IMR-90 (cell line): ENCODE measurements at regions not wholly inside any gene's neighbourhood (a gene's known extent, or its start where the extent isn't known, plus 50 kb on each side); places are given as distances from the start of the nearest gene placed in this dataset.

Source experiments
- ATAC-seq: fragments of 200-7000 bp; cut with Tn5 transposase; 2 replicates; pipeline ENCODE4 v1.9.1; 2020; ENCODE audit warnings: low read depth, mild to moderate bottlenecking, moderate library complexity
- BruUV-seq: library from RNA; stranded (reverse); fragments of 400-500 nt; replicated peaks from 2 replicates; lab custom pipeline; 2021; lab: Mats Ljungman, UMichigan
- CTCF ChIA-PET: fragments of 300-600 bp; formaldehyde crosslinking; extraction: SDS; loops from one replicate; lab custom pipeline; 2021; ENCODE audit warnings: antibody characterized with exemption; lab: Yijun Ruan, JAX
- POLR2A ChIA-PET: fragments of 300-600 bp; sonication (Branson Sonifier 250); formaldehyde crosslinking; loops from one replicate; lab custom pipeline; 2022; ENCODE audit warnings: antibody characterized with exemption; ENCODE audit not compliant: unreplicated experiment; lab: Charles Lee
- DNase-seq: peaks from one replicate; pipeline ENCODE4 v3.0.0; 2013
- H2AFZ ChIP-seq: replicated peaks from 2 replicates; pipeline ENCODE3; 2013; ENCODE audit warnings: low read length, mild to moderate bottlenecking; ENCODE audit not compliant: poor library complexity
- H2AK5ac ChIP-seq: 2 replicates; pipeline ENCODE4 v1.6.1; 2013; ENCODE audit warnings: low read depth, low read length, inconsistent platforms
- H2AK9ac ChIP-seq: replicated peaks from 2 replicates; pipeline ENCODE3; 2013; ENCODE audit warnings: mild to moderate bottlenecking, low read depth, low read length, moderate library complexity; ENCODE audit not compliant: poor library complexity
- H2BK120ac ChIP-seq: 2 replicates; pipeline ENCODE4 v1.6.1; 2013; ENCODE audit warnings: low read depth, low read length, inconsistent platforms
- H2BK15ac ChIP-seq: 3 replicates; pipeline ENCODE4 v1.6.1; 2013; ENCODE audit warnings: low read depth, low read length, inconsistent platforms
- H2BK20ac ChIP-seq: 2 replicates; pipeline ENCODE4 v1.6.1; 2013; ENCODE audit warnings: low read depth, mild to moderate bottlenecking, inconsistent platforms, low read length, moderate library complexity
- H2BK5ac ChIP-seq: 2 replicates; pipeline ENCODE4 v1.6.1; 2013; ENCODE audit warnings: mild to moderate bottlenecking, low read depth, low read length, inconsistent platforms; ENCODE audit not compliant: poor library complexity, severe bottlenecking
- H3K14ac ChIP-seq: replicated peaks from 2 replicates; pipeline ENCODE4 v1.6.1; 2013; ENCODE audit warnings: low read depth, low read length, inconsistent platforms
- H3K18ac ChIP-seq: 2 replicates; pipeline ENCODE4 v1.6.1; 2013; ENCODE audit warnings: low read depth, low read length, control low read depth
- H3K23ac ChIP-seq: 2 replicates; pipeline ENCODE4 v1.6.1; 2013; ENCODE audit warnings: low read depth, low read length, inconsistent platforms
- H3K27ac ChIP-seq: 2 replicates; pipeline ENCODE4 v1.5.1; 2013; ENCODE audit warnings: mild to moderate bottlenecking, control low read depth, low read length; ENCODE audit not compliant: insufficient read depth
- H3K27me3 ChIP-seq: 2 replicates; pipeline ENCODE4 v1.6.1; 2013; ENCODE audit warnings: low read length; ENCODE audit not compliant: control insufficient read depth, insufficient read depth
- H3K36me3 ChIP-seq: 2 replicates; pipeline ENCODE4 v1.6.1; 2013; ENCODE audit warnings: low read length, mixed read lengths; ENCODE audit not compliant: control insufficient read depth, insufficient read depth
- H3K4ac ChIP-seq: 2 replicates; pipeline ENCODE4 v1.6.1; 2013; ENCODE audit warnings: low read depth, low read length, inconsistent platforms
- H3K4me1 ChIP-seq: 2 replicates; pipeline ENCODE4 v1.6.1; 2013; ENCODE audit warnings: low read length, mixed read lengths; ENCODE audit not compliant: control insufficient read depth, insufficient read depth
- H3K4me2 ChIP-seq: 2 replicates; pipeline ENCODE4 v1.6.1; 2013; ENCODE audit warnings: low read depth, mild to moderate bottlenecking, control low read depth, low read length, moderate library complexity
- H3K4me3 ChIP-seq: 2 replicates; pipeline ENCODE4 v1.5.1; 2013; ENCODE audit warnings: low read depth, mild to moderate bottlenecking, control low read depth, low read length, moderate library complexity; ENCODE audit not compliant: insufficient read depth
- H3K56ac ChIP-seq: 2 replicates; pipeline ENCODE4 v1.6.1; 2013; ENCODE audit warnings: low read length, inconsistent platforms; ENCODE audit not compliant: insufficient read depth; ENCODE audit errors: extremely low read depth
- H3K79me1 ChIP-seq, 2 experiments: 2 replicates each; pipeline ENCODE4 v1.6.1; 2013; ENCODE audit warnings: low read length in 2 of 2, inconsistent platforms in 1 of 2, low read depth in 1 of 2
- H3K9ac ChIP-seq: 2 replicates; pipeline ENCODE4 v1.6.1; 2013; ENCODE audit warnings: low read depth, low read length, control low read depth
- H3K9me1 ChIP-seq: 2 replicates; pipeline ENCODE4 v1.6.1; 2013; ENCODE audit warnings: low read length, inconsistent platforms; ENCODE audit not compliant: insufficient read depth
- H3K9me3 ChIP-seq: 2 replicates; pipeline ENCODE4 v1.6.1; 2013; ENCODE audit warnings: low read length; ENCODE audit not compliant: control insufficient read depth, insufficient read depth
- H4K20me1 ChIP-seq: 2 replicates; pipeline ENCODE4 v1.6.1; 2013; ENCODE audit warnings: low read length, inconsistent platforms; ENCODE audit not compliant: insufficient read depth
- H4K5ac ChIP-seq: 2 replicates; pipeline ENCODE4 v1.6.1; 2013; ENCODE audit warnings: mild to moderate bottlenecking, low read depth, low read length, control low read depth
- H4K8ac ChIP-seq, 2 experiments: 2 replicates each; pipeline ENCODE4 v1.6.1; 2013; ENCODE audit warnings: low read depth in 2 of 2, low read length in 2 of 2, control low read depth in 1 of 2, inconsistent platforms in 1 of 2
- H4K91ac ChIP-seq: 2 replicates; pipeline ENCODE4 v1.6.1; 2013; ENCODE audit warnings: low read depth, low read length, inconsistent platforms; ENCODE audit not compliant: insufficient read depth
- BHLHE40 ChIP-seq: fragments of 150-350 bp; IDR thresholded peaks from 2 replicates; pipeline ENCODE4 v1.6.1; 2016; ENCODE audit warnings: mild to moderate bottlenecking, low read depth, low read length
- CEBPB ChIP-seq: IDR thresholded peaks from 2 replicates; pipeline ENCODE4 v1.6.1; 2012; ENCODE audit warnings: low read depth, low read length, improper control_type of control experiment
- CHD1 ChIP-seq: IDR thresholded peaks from 2 replicates; pipeline ENCODE4 v1.6.1; 2012; ENCODE audit warnings: low read depth, low read length, improper control_type of control experiment
- FOS ChIP-seq: fragments of 150-350 bp; IDR thresholded peaks from 2 replicates; pipeline ENCODE4 v1.6.1; 2016; ENCODE audit warnings: low read depth, low read length
- MAFK ChIP-seq: IDR thresholded peaks from 2 replicates; pipeline ENCODE4 v1.6.1; 2012; ENCODE audit warnings: low read depth, low read length, improper control_type of control experiment
- MAZ ChIP-seq: IDR thresholded peaks from 2 replicates; pipeline ENCODE4 v1.6.1; 2012; ENCODE audit warnings: low read depth, mild to moderate bottlenecking, low read length, improper control_type of control experiment, moderate library complexity, borderline replicate concordance
- MXI1 ChIP-seq: IDR thresholded peaks from 2 replicates; pipeline ENCODE4 v1.6.1; 2012; ENCODE audit warnings: low read depth, mild to moderate bottlenecking, low read length, moderate library complexity, borderline replicate concordance
- NFE2L2 ChIP-seq: fragments of 150-350 bp; IDR thresholded peaks from 2 replicates; pipeline ENCODE4 v1.6.1; 2016; ENCODE audit warnings: low read depth, mild to moderate bottlenecking, low read length
- POLR2A ChIP-seq: IDR thresholded peaks from 2 replicates; pipeline ENCODE4 v1.6.1; 2012; ENCODE audit warnings: mild to moderate bottlenecking, low read depth, low read length
- RAD21 ChIP-seq: IDR thresholded peaks from 2 replicates; pipeline ENCODE4 v1.6.1; 2012; ENCODE audit warnings: low read length, improper control_type of control experiment
- RCOR1 ChIP-seq: IDR thresholded peaks from 2 replicates; pipeline ENCODE4 v1.6.1; 2012; ENCODE audit warnings: mild to moderate bottlenecking, low read length, improper control_type of control experiment; ENCODE audit not compliant: insufficient replicate concordance
- RFX5 ChIP-seq: IDR thresholded peaks from 2 replicates; pipeline ENCODE4 v1.8.0; 2012; ENCODE audit warnings: low read depth, mild to moderate bottlenecking, low read length, moderate library complexity
- SMC3 ChIP-seq: fragments of 150-350 bp; IDR thresholded peaks from 2 replicates; pipeline ENCODE4 v1.6.1; 2016; ENCODE audit warnings: low read depth, mild to moderate bottlenecking, antibody characterized with exemption, low read length, moderate library complexity
- WGBS, 2 experiments: methylation state at CpG; one replicate each; pipeline versions ENCODE4 v1.1.5 to v1.1.7; 2013; ENCODE audit warnings: missing lambda C conversion rate in 2 of 2; ENCODE audit not compliant: insufficient read length in 1 of 2; ENCODE audit errors: extremely low coverage in 2 of 2; 5-methylcytosine and 5-hydroxymethylcytosine counted together
- dilution Hi-C: fragments of 300-500 bp; cut with HindIII; formaldehyde crosslinking; loops from one replicate; pipeline ENCODE4 v1.14.3; 2018; ENCODE audit warnings: low sequenced_read_pairs; ENCODE audit not compliant: unreplicated experiment
- in situ Hi-C: fragments of 300-500 bp; cut with MboI; formaldehyde crosslinking; loops from 3 replicates; pipeline ENCODE4 v1.14.3; 2019; ENCODE audit warnings: low sequenced_read_pairs, inconsistent platforms, mixed read lengths
- intact Hi-C: fragments of 100-400 bp; cut with micrococcal nuclease; formaldehyde crosslinking; loops from 2 replicates; pipeline ENCODE4 v1.10.0; 2022
- TF ChIP-seq, protein P1 (sequence below): fragments of 150-350 bp; IDR thresholded peaks from 2 replicates; pipeline ENCODE4 v1.6.1; 2017; ENCODE audit warnings: mild to moderate bottlenecking, antibody characterized with exemption, low read length, low read depth
- TF ChIP-seq, protein P2 (sequence below): conservative IDR thresholded peaks from 2 replicates; pipeline ENCODE4 v1.5.1; 2012; ENCODE audit warnings: mild to moderate bottlenecking, low read depth, low read length, improper control_type of control experiment
- TF ChIP-seq, protein P3 (sequence below): fragments of 150-350 bp; IDR thresholded peaks from 2 replicates; pipeline ENCODE4 v1.6.1; 2016; ENCODE audit warnings: low read depth, mild to moderate bottlenecking, low read length, moderate library complexity, borderline replicate concordance

- Histone ChIP-seq H3K23ac (no peak overlapping the region), H3K4ac (no peak overlapping the region), H2AFZ (no peak overlapping the region), H2BK5ac (no peak overlapping the region), H3K79me1 (no peaks in the 10 kb centered on the region), H3K36me3 (no peaks in the 10 kb centered on the region), H3K9me3 (no peaks in the 10 kb centered on the region), H2AK5ac (no peak overlapping the region), H3K14ac (no peak overlapping the region), H3K56ac (no peak overlapping the region), H3K9me1 (no peaks in the 10 kb centered on the region), H3K4me1 (no peaks in the 10 kb centered on the region), H2AK9ac (no peak overlapping the region), H2BK20ac (no peak overlapping the region), H2BK120ac (no peak overlapping the region), H3K4me2 (no peak overlapping the region), H4K20me1 (no peaks in the 10 kb centered on the region), H3K27me3 (no peaks in the 10 kb centered on the region; the same call in 1 of the 2 replicates), H2BK15ac (no peak overlapping the region), H4K8ac (no peak overlapping the region), H3K4me3 (no peak overlapping the region), H4K91ac (no peak overlapping the region), H3K9ac (no peak overlapping the region), H4K5ac (no peak overlapping the region), H3K27ac (no peak overlapping the region), H3K18ac (no peak overlapping the region)
- DNase-seq (no peak), ATAC-seq (no peak)
- dilution Hi-C loops (no loop called here), in situ Hi-C loops (no loop called here), intact Hi-C loops (no loop called here)
- no peak for TF ChIP-seq POLR2A
- no peak for TF ChIP-seq NFE2L2
- TF ChIP-seq MAZ: no peak
- TF ChIP-seq MAFK: no peak
- no peak for TF ChIP-seq RFX5
- no peak for TF ChIP-seq FOS
- no peak for TF ChIP-seq CHD1
- no peak for TF ChIP-seq RAD21
- TF ChIP-seq BHLHE40: no peak
- TF ChIP-seq CEBPB: no peak
- TF ChIP-seq, protein P1, sequence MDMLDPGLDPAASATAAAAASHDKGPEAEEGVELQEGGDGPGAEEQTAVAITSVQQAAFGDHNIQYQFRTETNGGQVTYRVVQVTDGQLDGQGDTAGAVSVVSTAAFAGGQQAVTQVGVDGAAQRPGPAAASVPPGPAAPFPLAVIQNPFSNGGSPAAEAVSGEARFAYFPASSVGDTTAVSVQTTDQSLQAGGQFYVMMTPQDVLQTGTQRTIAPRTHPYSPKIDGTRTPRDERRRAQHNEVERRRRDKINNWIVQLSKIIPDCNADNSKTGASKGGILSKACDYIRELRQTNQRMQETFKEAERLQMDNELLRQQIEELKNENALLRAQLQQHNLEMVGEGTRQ: no peak
- no peak for TF ChIP-seq MXI1
- TF ChIP-seq, protein P2, sequence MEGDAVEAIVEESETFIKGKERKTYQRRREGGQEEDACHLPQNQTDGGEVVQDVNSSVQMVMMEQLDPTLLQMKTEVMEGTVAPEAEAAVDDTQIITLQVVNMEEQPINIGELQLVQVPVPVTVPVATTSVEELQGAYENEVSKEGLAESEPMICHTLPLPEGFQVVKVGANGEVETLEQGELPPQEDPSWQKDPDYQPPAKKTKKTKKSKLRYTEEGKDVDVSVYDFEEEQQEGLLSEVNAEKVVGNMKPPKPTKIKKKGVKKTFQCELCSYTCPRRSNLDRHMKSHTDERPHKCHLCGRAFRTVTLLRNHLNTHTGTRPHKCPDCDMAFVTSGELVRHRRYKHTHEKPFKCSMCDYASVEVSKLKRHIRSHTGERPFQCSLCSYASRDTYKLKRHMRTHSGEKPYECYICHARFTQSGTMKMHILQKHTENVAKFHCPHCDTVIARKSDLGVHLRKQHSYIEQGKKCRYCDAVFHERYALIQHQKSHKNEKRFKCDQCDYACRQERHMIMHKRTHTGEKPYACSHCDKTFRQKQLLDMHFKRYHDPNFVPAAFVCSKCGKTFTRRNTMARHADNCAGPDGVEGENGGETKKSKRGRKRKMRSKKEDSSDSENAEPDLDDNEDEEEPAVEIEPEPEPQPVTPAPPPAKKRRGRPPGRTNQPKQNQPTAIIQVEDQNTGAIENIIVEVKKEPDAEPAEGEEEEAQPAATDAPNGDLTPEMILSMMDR: no peak
- TF ChIP-seq RCOR1: no peak
- no peak for TF ChIP-seq SMC3
- TF ChIP-seq, protein P3, sequence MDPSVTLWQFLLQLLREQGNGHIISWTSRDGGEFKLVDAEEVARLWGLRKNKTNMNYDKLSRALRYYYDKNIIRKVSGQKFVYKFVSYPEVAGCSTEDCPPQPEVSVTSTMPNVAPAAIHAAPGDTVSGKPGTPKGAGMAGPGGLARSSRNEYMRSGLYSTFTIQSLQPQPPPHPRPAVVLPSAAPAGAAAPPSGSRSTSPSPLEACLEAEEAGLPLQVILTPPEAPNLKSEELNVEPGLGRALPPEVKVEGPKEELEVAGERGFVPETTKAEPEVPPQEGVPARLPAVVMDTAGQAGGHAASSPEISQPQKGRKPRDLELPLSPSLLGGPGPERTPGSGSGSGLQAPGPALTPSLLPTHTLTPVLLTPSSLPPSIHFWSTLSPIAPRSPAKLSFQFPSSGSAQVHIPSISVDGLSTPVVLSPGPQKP: no peak
- ChIA-PET POLR2A (no interaction called here), CTCF (no interaction called here)
- no TSS peak for BruUV-seq
- WGBS, 2 experiments: no CpG with 5 or more reads among the region's 5 CpGs
Measured at GRCh38 chr2:157990173-157990572, 111.5 kb upstream of the UPP2 start.
